ENCODE measurements at regions not wholly inside any gene's neighbourhood (a gene's known extent, or its start where the extent isn't known, plus 50 kb on each side); places are given as distances from the start of the nearest gene placed in this dataset.

- TF ChIP-seq, protein P1, sequence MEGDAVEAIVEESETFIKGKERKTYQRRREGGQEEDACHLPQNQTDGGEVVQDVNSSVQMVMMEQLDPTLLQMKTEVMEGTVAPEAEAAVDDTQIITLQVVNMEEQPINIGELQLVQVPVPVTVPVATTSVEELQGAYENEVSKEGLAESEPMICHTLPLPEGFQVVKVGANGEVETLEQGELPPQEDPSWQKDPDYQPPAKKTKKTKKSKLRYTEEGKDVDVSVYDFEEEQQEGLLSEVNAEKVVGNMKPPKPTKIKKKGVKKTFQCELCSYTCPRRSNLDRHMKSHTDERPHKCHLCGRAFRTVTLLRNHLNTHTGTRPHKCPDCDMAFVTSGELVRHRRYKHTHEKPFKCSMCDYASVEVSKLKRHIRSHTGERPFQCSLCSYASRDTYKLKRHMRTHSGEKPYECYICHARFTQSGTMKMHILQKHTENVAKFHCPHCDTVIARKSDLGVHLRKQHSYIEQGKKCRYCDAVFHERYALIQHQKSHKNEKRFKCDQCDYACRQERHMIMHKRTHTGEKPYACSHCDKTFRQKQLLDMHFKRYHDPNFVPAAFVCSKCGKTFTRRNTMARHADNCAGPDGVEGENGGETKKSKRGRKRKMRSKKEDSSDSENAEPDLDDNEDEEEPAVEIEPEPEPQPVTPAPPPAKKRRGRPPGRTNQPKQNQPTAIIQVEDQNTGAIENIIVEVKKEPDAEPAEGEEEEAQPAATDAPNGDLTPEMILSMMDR (conservative IDR thresholded peaks at IDR 0.05 in 1 of 2, IDR thresholded peaks at IDR 0.05 in 1 of 2; ENCODE audit: low read depth in 1 of 2, low read length in 2 of 2): no peak
- no peak for TF ChIP-seq EZH2 (IDR thresholded peaks at IDR 0.05; ENCODE audit: low read length, missing control alignments)
Measured at GRCh38 chr4:116860891-116861290, 224.5 kb downstream of the TRAM1L1 start.
